ENCODE measurements at regions not wholly inside any gene's neighbourhood (a gene's known extent, or its start where the extent isn't known, plus 50 kb on each side); places are given as distances from the start of the nearest gene placed in this dataset.

DNA sequence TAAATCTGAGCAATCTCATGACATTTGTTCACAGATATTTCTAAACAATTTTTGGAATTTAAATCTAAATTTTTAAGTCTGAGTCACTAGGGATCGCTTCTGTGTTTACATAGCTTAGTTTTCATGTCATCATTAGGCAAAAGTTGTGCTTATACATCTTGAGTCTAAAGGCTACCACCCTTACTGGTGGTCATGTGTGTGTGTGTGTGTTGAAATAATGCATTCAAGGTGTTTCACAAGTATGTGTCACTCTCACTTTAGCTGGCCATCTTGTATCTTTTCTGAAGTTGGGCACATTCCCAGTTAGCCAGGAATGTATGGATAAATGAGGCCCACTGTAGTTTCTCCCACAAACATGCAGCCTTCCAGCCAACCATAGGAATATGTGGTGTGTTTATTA, 1162.5 kb upstream of the PRMT6 start:
- TF ChIP-seq, protein P1, sequence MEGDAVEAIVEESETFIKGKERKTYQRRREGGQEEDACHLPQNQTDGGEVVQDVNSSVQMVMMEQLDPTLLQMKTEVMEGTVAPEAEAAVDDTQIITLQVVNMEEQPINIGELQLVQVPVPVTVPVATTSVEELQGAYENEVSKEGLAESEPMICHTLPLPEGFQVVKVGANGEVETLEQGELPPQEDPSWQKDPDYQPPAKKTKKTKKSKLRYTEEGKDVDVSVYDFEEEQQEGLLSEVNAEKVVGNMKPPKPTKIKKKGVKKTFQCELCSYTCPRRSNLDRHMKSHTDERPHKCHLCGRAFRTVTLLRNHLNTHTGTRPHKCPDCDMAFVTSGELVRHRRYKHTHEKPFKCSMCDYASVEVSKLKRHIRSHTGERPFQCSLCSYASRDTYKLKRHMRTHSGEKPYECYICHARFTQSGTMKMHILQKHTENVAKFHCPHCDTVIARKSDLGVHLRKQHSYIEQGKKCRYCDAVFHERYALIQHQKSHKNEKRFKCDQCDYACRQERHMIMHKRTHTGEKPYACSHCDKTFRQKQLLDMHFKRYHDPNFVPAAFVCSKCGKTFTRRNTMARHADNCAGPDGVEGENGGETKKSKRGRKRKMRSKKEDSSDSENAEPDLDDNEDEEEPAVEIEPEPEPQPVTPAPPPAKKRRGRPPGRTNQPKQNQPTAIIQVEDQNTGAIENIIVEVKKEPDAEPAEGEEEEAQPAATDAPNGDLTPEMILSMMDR (IDR thresholded peaks at IDR 0.05): no peak
- FAIRE-seq (no peak), DNase-seq (no peak), ATAC-seq (no peak)
- Histone ChIP-seq H3K27ac (no peak overlapping the region), H3K4me1 (no peaks in the 10 kb centered on the region), H3K9me3 (no peaks in the 10 kb centered on the region), H3K36me3 (no peaks in the 10 kb centered on the region), H3K4me3 (no peak overlapping the region), H3K27me3 (no peaks in the 10 kb centered on the region)
- WGBS, 2 donors: 32 to 69% methylated on average over 1 of the region's 1 CpG
- intact Hi-C loops (cut with DNase I): no loop called here

DNA sequence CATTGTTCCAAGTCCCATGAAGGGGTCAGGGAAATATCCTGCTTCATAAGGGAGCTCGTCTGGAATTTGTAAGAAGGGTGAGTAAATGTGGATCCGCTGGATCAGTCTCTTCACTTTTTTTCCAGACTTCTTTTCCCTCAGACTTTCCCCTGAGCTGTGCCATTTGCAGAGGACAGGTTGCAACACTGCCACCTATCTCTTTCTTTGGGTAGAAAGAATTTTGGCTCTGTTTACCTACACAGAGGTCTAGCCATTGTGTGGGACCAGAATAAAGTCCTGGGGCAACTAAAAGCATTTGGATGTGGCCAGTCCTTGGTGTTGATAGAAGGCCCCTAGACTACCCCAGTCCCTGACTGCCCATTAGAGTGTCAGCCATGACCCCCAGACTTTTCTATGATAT, 1146.7 kb upstream of the PRMT6 start:
- Histone ChIP-seq H3K27ac (no peak overlapping the region), H3K9me3 (no peaks in the 10 kb centered on the region), H3K4me3 (no peak overlapping the region), H3K36me3 (no peaks in the 10 kb centered on the region), H3K27me3 (no peaks in the 10 kb centered on the region), H3K4me1 (no peaks in the 10 kb centered on the region)
- 36 to 48% methylated on average over 2 of the region's 2 CpGs for WGBS, 2 donors
- TF ChIP-seq, protein P1 (IDR thresholded peaks at IDR 0.05): no peak
- FAIRE-seq: no peak
- no peak for DNase-seq
- ATAC-seq: no peak
- intact Hi-C loops (cut with DNase I): no loop called here

DNA sequence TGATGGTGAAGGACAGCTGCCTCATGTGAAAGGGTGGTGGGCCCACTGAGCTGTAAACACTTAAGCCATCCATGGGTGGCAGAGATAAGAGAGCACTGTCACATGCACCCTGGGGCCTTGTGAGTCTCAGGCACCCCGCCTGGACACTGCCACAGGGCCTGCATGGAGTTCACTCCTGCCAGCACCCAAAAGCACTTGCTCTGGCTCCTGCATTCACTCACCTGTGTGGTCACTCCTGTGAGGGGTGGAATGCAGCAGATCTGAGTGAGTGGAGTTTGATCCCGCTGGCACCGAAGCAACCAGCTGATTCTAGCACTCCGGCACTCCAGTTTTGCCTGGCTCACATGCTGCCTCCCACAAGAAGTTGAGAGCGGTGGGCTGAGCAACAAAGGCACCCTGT, 1142.1 kb upstream of the PRMT6 start:
- H3K4me3 ChIP-seq: no peak overlapping the region
- H3K27ac ChIP-seq: no peak overlapping the region
- H3K36me3 ChIP-seq: no peaks in the 10 kb centered on the region
- intact Hi-C loops (cut with DNase I): no loop called here
- TF ChIP-seq, protein P1 (IDR thresholded peaks at IDR 0.05): no peak
- FAIRE-seq (no peak), ATAC-seq (peak; percentile 25 to 47 (median 46)), DNase-seq (peak in 3 of 6 donors; percentile 14 to 43 (median 19))
- no peaks in the 10 kb centered on the region for H3K9me3 ChIP-seq
- WGBS, 2 donors: 59% methylated on average over 5 of the region's 5 CpGs
- H3K27me3 ChIP-seq: no peaks in the 10 kb centered on the region
- H3K4me1 ChIP-seq: no peaks in the 10 kb centered on the region

DNA sequence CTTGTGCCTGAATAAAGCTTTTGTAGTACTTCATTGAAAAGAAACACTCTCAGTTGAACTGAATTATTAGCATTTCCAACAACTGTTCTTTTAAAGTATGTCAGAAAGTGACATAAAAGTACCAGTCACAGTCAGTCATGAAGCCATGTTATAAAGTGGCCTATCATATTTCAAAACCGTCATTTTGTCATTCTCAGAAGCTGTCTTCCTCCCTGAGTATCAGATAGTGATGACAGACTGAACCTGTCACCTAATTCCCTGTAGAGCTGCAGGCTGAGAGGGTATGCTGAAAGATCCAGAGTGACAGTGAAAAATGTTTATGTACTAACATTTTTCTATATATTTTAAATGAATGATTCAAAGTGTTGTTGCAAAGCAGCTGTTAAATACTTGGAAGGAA, 1121.7 kb upstream of the PRMT6 start:
- Histone ChIP-seq H3K4me1 (no peaks in the 10 kb centered on the region), H3K27ac (no peak overlapping the region), H3K36me3 (no peaks in the 10 kb centered on the region), H3K9me3 (no peaks in the 10 kb centered on the region), H3K27me3 (no peaks in the 10 kb centered on the region), H3K4me3 (no peak overlapping the region)
- WGBS, 2 donors: 29 to 51% methylated on average over 1 of the region's 1 CpG
- DNase-seq (no peak), ATAC-seq (no peak), FAIRE-seq (no peak)
- intact Hi-C loops (cut with DNase I): no loop called here
- TF ChIP-seq, protein P1 (IDR thresholded peaks at IDR 0.05): no peak

DNA sequence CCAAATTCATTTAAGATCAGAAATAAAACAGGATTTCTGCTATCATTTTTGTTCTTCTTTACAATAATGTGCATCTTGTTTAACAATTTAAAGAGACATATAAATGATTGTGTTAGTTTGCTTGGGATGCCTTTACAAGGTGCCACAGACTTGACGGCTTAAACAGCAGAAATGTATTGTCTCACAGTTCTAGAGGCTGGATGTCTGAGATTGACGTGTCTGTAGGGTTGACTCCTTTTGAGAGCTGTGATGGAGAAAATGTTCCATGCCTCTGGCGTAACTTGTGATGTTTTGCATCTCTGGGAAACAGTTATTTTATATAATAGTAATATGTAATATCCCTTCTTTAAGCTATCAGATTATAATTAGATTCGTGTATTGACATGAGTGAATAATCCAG, 1091.6 kb upstream of the PRMT6 start:
- FAIRE-seq: no peak
- no peaks in the 10 kb centered on the region for H3K4me1 ChIP-seq
- ATAC-seq: no peak
- H3K27me3 ChIP-seq: no peaks in the 10 kb centered on the region
- DNase-seq: no peak
- TF ChIP-seq, protein P1 (IDR thresholded peaks at IDR 0.05): no peak
- no peak overlapping the region for H3K4me3 ChIP-seq
- no peaks in the 10 kb centered on the region for H3K36me3 ChIP-seq
- H3K27ac ChIP-seq: no peak overlapping the region
- intact Hi-C loops (cut with DNase I): no loop called here
- no peaks in the 10 kb centered on the region for H3K9me3 ChIP-seq
- WGBS, 2 donors: 47 to 62% methylated on average over 4 of the region's 4 CpGs

Measured in pancreas (tissue), 10 donors.